ENCODE measurements at regions not wholly inside any gene's neighbourhood (a gene's known extent, or its start where the extent isn't known, plus 50 kb on each side); places are given as distances from the start of the nearest gene placed in this dataset.

GRCh38 chr6:40320947-40321346 is 266.2 kb downstream of the LRFN2 start:
- TF ChIP-seq CTCF (IDR thresholded peaks at IDR 0.05; ENCODE audit: unreplicated experiment), result no peak
- H3K9me3 Mint-ChIP-seq (ENCODE audit: low read depth, unreplicated experiment), result no peaks in the 10 kb centered on the region
- intact Hi-C loops (cut with micrococcal nuclease; ENCODE audit: unreplicated experiment), result no loop called here

GRCh38 chr6:40320441-40320840 is 266.7 kb downstream of the LRFN2 start:
- peaks cover 55% of the 10 kb centered on the region for H3K27me3 Mint-ChIP-seq (ENCODE audit: unreplicated experiment)
- no peaks in the 10 kb centered on the region for H3K9me3 Mint-ChIP-seq (ENCODE audit: low read depth, unreplicated experiment)
- H3K36me3 Mint-ChIP-seq (ENCODE audit: insufficient read depth, unreplicated experiment), result no peaks in the 10 kb centered on the region
- CTCF ChIA-PET, result no interaction called here
- H3K4me1 Mint-ChIP-seq (ENCODE audit: low read depth, unreplicated experiment), result no peaks in the 10 kb centered on the region
- intact Hi-C loops (cut with micrococcal nuclease; ENCODE audit: unreplicated experiment), result no loop called here
- no peak for TF ChIP-seq CTCF (IDR thresholded peaks at IDR 0.05; ENCODE audit: unreplicated experiment)
- no peak for DNase-seq
- H3K27ac Mint-ChIP-seq (ENCODE audit: unreplicated experiment), result no peak overlapping the region
- no peak overlapping the region for H3K4me3 Mint-ChIP-seq (ENCODE audit: low read depth, unreplicated experiment)
- no TSS peak for BruUV-seq (replicated peaks)

More at GRCh38 chr6:40320947-40321346, 266.2 kb downstream of the LRFN2 start:
- no peak overlapping the region for H3K27ac Mint-ChIP-seq (ENCODE audit: unreplicated experiment)
- H3K4me1 Mint-ChIP-seq (ENCODE audit: low read depth, unreplicated experiment), result no peaks in the 10 kb centered on the region
- no TSS peak for BruUV-seq (replicated peaks)
- no peak overlapping the region for H3K4me3 Mint-ChIP-seq (ENCODE audit: low read depth, unreplicated experiment)
- H3K27me3 Mint-ChIP-seq (ENCODE audit: unreplicated experiment), result peaks cover 60% of the 10 kb centered on the region
- H3K36me3 Mint-ChIP-seq (ENCODE audit: insufficient read depth, unreplicated experiment), result no peaks in the 10 kb centered on the region
- CTCF ChIA-PET, result no interaction called here
- DNase-seq, result no peak

- no peaks in the 10 kb centered on the region for H3K36me3 Mint-ChIP-seq (ENCODE audit: insufficient read depth, unreplicated experiment)
- no peak for DNase-seq
- intact Hi-C loops (cut with micrococcal nuclease; ENCODE audit: unreplicated experiment), result no loop called here
- H3K27ac Mint-ChIP-seq (ENCODE audit: unreplicated experiment), result no peak overlapping the region
- H3K9me3 Mint-ChIP-seq (ENCODE audit: low read depth, unreplicated experiment), result no peaks in the 10 kb centered on the region
- CTCF ChIA-PET, result no interaction called here
- TF ChIP-seq CTCF (IDR thresholded peaks at IDR 0.05; ENCODE audit: unreplicated experiment), result no peak
- H3K4me3 Mint-ChIP-seq (ENCODE audit: low read depth, unreplicated experiment), result no peak overlapping the region
- peaks cover 43% of the 10 kb centered on the region for H3K27me3 Mint-ChIP-seq (ENCODE audit: unreplicated experiment)
- H3K4me1 Mint-ChIP-seq (ENCODE audit: low read depth, unreplicated experiment), result no peaks in the 10 kb centered on the region
- no TSS peak for BruUV-seq (replicated peaks)
Measured at GRCh38 chr6:40319124-40319523, 268.0 kb downstream of the LRFN2 start.

GRCh38 chr6:40315060-40315459 is 272.1 kb downstream of the LRFN2 start:
- Mint-ChIP-seq H3K4me3 (ENCODE audit: low read depth, unreplicated experiment) (no peak overlapping the region), H3K27me3 (ENCODE audit: unreplicated experiment) (peaks cover 33% of the 10 kb centered on the region), H3K27ac (ENCODE audit: unreplicated experiment) (no peak overlapping the region), H3K4me1 (ENCODE audit: low read depth, unreplicated experiment) (no peaks in the 10 kb centered on the region), H3K36me3 (ENCODE audit: insufficient read depth, unreplicated experiment) (no peaks in the 10 kb centered on the region), H3K9me3 (ENCODE audit: low read depth, unreplicated experiment) (no peaks in the 10 kb centered on the region)
- intact Hi-C loops (cut with micrococcal nuclease; ENCODE audit: unreplicated experiment), result no loop called here
- CTCF ChIA-PET, result no interaction called here
- TF ChIP-seq CTCF (IDR thresholded peaks at IDR 0.05; ENCODE audit: unreplicated experiment), result no peak
- no TSS peak for BruUV-seq (replicated peaks)
- no peak for DNase-seq
